ENCODE measurements at regions not wholly inside any gene's neighbourhood (a gene's known extent, or its start where the extent isn't known, plus 50 kb on each side); places are given as distances from the start of the nearest gene placed in this dataset.

DNA sequence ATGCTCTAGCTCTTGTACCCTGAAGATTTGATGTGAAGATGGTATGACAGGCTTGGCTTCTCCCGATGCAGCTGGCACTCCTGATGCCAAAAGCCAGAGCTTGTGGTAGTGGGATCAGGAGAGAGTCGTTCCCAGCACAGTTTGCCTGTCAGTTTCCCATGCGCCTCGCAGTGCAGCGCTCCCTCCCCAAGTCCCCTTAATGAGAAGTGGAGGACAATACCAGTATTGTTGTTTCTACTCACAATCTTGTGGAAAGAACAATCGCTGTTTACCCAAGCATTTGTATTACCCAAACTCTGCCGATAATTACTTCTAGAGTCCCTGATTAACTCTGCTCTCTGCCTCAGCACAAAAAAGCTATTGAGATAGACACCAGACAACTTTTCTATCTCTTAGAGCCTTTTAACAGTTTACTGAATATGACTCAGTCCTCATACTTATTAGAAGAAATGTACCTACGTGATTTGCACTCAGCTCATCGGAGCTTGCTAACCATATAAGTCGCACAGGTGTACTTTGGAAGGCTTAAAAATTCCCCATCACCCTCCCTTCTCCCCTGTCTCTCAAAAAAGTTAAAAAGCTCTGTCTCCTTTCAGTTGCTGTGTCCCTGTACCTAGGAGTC is 283.2 kb upstream of the TMEM161B start:
- DNase-seq (ENCODE audit: extremely low read depth in 1 of 11, low read depth in 9 of 11, low spot score in 4 of 11), result no peak

DNA sequence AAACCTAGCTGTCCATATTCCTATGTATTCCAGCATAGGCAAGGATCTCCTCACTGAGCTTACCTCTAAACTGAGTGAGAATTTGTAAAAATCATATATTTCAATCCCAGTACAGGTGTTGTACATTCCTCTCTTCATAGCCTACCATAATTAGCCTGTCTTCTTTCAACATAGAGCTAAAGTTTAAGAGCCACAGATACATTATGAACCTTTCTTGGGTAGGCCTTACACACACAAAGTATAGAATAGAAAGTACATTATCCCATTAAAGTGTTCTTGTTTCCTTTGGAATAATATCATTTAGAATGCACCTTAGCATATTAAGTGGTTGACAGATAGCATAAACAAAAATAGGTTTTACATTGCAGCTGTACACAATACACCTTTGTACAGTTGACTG is 282.1 kb upstream of the TMEM161B start:
- DNase-seq (ENCODE audit: extremely low read depth in 1 of 11, low read depth in 9 of 11, low spot score in 4 of 11), result no peak

DNA sequence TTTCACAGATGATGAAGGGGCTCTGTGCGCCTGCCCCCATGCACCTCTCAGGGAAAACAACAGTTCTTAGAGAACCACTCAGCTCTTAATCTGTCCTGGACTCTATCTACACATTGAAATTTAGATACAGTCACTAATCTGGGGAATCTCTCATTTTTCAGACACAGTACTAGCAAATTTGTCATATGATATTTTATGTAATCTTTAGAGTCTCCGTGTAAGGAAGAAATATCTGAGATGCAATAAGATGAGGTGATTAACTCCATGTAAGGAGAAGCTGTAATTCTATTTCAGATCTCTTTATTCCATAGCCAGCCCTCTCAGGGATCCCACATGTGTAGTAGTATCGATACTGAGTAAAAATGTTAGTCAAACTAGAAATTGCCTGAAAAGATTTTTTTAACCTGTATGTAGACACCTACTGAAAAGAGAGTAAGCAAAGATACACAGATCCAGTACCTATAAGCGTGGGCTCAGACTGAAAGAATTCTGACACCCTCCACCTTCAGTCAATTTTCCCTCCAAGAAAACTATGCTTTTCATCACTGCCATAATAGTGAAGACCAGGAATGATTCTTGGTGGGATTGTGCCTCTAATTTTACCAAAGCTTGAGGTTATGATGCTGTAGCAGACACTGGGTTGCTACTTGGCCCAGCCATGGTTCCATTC is 279.6 kb upstream of the TMEM161B start:
- no peak for DNase-seq (ENCODE audit: extremely low read depth in 1 of 11, low read depth in 9 of 11, low spot score in 4 of 11)

DNA sequence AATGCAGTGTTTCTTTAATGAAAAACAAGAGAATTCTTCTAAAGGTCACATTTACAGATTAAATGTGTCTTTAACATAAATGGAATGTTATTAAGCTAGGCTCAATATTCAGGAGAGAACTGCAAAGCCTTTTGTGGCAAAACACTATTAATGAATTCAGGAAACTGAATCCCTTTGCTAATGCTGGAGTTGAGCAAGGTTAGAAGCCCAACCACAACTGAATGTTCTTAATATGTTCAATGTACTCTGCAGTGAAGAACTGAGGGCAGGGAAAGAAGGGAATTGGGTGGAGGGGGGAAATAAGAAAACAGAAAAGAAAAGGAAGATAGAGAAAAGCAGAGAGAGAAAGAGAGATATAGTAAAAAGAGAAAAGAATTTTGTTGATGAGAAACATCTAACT is 276.7 kb upstream of the TMEM161B start:
- DNase-seq (ENCODE audit: extremely low read depth in 1 of 11, low read depth in 9 of 11, low spot score in 4 of 11), result no peak

DNA sequence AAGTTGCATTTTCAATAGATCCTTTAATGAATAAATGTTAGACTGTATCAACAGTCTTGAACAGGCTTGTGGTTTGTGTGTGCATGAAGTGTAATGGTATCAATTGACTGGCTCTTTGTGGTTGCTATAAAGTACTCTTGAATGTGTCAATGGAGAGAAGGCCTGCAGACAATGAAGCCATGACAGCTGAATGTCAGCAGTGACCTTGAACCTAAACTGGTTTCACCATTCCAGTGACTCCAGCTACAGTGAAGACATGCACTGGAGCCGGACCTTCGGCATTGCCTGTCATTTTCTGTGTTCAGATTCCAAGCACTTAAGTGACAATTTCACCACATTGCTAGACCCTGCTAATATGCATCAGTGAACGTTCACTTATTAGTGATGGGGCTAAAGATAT is 276.0 kb upstream of the TMEM161B start:
- DNase-seq (ENCODE audit: extremely low read depth in 1 of 11, low read depth in 9 of 11, low spot score in 4 of 11), result no peak

DNA sequence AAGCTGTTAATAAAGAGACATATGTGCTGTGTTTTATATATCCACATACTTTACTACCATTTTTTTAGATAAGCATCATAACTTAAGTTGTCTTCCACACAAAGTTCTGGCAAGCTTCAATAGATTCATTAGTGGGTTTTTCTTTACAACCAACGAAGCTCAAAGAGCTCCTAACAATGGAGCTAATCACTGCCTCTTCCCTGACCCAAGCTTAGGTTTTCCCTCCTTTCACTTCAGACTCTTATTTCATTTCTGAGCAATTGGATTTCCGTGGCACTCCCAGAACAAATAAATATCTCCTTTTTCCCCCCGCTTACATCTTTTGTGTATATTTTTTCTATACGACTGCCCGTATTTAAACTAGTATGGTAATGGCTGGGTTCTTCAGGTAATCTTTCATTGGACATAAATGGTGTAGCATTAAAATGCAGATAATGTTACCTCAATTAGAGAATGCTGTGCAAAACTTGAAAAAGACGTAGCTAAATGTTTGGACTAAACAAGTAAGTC is 275.5 kb upstream of the TMEM161B start:
- DNase-seq (ENCODE audit: extremely low read depth in 1 of 11, low read depth in 9 of 11, low spot score in 4 of 11), result no peak

DNA sequence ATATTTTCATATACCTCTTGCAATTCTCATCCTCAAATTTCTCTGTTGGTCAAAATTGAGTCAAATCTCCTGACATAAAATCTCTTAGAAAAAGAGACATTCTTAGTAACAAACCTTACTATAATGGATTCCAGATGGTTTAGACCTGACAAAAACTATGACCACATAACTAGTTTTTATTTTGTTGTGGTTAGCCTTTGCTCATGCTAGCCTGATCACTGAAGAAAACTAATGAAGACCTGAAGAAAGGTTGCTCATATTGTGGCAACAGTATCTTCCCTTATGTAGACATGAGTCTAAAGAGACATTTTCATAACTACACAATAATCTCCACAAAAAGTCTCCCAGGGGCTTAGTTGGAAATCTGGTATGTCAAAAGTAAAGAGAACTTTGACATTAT is 274.1 kb upstream of the TMEM161B start:
- DNase-seq (ENCODE audit: extremely low read depth in 1 of 11, low read depth in 9 of 11, low spot score in 4 of 11), result no peak

DNA sequence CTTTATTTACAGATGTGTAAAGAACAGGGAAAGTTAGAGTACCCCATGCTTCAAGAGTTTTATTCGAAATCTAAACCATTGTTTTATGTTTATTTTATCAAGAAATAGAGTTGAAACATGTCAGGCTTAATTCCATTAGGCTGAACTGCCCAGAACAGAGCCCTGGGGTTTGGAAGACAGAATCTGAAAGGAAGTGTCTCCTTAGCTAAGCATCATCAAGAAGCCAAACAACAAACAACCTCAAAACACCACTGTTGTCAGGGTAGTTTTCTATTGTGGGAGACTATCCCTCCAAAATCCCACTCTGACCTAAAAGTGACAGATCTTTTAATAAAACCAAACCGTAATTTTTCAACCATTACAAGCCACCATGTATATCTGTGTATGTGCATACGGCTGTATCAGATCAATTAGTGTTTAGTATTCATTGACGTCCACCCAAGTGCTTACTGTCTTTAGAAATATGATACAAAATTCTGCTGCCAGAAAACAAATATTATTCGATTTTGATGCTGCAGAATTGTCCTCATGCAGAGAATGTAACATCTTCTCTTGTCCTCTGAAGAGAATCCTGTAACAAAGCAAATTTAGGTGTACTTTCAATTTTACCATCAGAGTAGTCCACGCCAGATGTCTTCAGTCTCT is 271.9 kb upstream of the TMEM161B start:
- no peak for DNase-seq (ENCODE audit: extremely low read depth in 1 of 11, low read depth in 9 of 11, low spot score in 4 of 11)

DNA sequence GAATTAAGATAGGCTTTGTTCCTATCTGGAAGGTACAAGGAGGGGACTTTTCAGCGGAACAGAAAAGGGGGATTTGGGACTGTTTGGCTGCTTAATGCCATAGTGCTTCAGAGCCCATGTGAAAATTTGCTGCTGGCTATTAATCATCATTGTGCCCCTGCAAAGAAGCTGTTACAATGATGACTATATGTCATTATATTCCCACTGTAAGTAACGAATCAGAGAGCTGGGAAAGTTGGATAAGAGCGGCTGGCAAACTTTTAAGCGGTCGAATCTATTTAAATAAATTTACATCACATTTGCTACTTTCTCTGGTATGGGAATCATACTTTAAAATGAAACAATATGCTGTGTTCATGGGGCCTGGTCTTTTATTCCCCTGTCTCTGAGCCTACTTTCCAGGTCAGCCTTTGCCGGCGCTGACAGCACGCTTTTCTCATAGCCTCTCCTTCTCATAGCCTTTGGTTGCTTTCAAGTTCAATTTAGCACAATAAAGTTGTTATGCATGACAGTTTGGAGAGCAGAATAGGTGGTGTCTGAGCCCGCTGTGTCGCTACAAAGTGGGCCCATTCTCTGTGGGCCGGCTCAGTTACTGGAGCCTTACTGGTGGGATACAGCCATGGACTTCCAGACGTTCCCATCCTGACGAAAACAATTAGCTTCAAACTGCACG is 271.2 kb upstream of the TMEM161B start:
- no peak for DNase-seq (ENCODE audit: extremely low read depth in 1 of 11, low read depth in 9 of 11, low spot score in 4 of 11)

DNA sequence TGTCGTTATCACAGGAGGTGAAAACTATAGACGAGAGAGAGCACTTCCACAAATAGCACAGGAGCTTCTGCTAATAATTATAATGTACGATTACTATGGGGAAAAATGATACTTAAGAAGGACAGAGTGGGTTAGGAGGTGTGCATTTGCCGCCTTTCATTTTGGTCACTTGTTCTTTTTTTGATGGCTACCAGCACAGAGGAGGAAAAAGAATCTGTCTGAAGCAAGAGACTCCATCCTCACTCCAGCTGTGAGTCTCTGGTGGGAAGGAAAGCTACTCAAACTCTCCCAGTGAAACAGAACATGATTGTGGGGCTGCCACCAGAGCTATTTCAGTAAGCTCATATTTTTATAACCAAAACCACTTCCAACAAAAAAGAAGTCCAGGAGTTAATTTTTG is 270.4 kb upstream of the TMEM161B start:
- DNase-seq (ENCODE audit: extremely low read depth in 1 of 11, low read depth in 9 of 11, low spot score in 4 of 11), result no peak

DNA sequence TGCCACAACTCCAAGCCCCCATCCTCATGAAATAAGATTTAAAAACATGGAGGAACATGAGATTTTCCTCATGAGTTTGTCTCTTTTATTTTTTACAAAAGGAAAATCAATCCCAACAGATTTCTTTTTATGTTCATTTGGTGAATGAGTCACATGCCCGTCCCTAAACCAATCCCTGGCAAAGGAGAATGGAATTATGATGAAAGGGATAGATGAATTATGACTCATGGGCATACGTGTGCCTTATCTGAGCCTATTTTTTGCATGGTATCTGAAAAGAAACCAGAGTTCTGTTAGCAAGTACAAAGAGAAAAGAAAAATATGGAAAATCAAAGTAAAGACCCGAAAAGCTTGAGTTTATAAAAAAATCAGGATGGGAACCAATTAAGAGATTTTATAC is 267.5 kb upstream of the TMEM161B start:
- no peak for DNase-seq (ENCODE audit: extremely low read depth in 1 of 11, low read depth in 9 of 11, low spot score in 4 of 11)

DNA sequence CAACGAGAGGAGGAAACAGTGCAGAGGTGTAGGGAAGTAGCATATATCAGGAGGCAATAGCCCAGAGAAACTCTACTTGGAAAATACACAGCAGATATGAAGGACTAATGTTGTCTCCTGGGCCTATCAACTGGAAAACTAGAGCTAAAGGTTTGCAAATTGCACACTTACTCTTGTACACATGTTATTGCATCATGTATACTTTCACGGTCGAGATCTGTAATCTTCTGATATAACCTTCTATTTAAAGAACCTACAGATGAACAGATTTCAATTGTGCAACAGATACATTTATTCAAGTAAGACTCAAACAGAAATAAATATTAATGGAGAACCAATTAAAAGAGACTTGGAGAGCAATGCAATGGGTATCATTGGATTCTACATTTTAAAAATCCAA is 256.3 kb upstream of the TMEM161B start:
- no peak for DNase-seq (ENCODE audit: extremely low read depth in 1 of 11, low read depth in 9 of 11, low spot score in 4 of 11)

DNA sequence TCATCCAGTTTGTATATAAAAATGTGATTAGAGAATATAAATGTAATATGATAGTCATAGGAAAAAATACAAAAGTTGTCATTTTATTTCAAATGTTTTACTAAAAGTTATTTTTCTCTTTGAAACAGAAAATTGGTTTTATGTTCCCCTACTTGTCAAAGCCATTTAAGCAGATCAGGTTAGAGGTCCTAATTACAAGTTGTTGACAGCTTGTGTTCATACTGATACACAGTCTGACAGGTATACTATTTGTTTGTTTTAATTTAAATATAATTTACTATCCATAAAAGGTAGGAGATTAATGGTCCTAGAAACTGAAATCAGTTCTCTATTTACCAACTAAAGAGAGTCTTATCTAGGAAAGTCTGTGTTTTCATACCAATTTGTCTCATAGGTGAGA is 250.4 kb upstream of the TMEM161B start:
- DNase-seq (ENCODE audit: extremely low read depth in 1 of 11, low read depth in 9 of 11, low spot score in 4 of 11), result no peak

DNA sequence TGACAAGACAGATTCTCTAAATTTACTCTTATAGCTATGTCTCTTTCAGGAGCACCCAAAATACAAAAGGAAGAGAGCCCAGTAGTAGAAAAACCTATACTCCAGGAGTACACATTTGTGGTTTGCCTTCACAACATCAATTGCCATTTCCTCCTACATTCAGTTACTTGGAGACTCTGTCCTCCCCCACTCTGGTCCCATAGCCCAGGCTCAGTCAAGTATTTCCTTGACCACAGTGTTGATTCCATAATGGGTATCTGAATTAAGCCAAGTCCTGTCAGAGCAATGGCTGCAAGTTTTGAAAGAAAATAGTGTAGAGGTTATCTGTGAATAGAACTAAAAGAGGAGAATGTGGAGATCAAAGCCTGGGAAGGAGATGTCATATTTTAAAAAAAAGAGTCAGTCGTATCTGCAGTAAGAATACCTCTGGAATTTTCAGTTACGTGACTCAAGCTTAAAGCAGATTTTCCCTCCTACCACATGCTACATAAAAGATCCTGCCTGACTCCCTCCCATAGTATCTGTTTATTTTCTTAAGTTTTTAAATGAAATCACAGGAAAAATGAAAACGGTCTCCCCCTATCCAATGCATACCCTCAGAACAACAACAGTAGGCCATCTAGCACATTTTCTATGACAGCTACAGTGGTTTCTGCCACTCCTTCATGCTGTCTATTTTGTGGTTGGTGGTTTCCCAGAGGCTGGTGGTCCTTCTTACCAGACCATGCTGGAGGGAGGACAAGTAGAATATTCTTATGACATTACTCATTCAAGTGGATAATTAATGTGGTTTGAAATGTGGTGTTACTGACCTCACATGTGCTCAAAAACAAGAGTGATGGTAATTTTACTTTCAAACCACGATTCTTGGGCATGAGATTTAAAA is 249.7 kb upstream of the TMEM161B start:
- DNase-seq (ENCODE audit: extremely low read depth in 1 of 11, low read depth in 9 of 11, low spot score in 4 of 11), result no peak

DNA sequence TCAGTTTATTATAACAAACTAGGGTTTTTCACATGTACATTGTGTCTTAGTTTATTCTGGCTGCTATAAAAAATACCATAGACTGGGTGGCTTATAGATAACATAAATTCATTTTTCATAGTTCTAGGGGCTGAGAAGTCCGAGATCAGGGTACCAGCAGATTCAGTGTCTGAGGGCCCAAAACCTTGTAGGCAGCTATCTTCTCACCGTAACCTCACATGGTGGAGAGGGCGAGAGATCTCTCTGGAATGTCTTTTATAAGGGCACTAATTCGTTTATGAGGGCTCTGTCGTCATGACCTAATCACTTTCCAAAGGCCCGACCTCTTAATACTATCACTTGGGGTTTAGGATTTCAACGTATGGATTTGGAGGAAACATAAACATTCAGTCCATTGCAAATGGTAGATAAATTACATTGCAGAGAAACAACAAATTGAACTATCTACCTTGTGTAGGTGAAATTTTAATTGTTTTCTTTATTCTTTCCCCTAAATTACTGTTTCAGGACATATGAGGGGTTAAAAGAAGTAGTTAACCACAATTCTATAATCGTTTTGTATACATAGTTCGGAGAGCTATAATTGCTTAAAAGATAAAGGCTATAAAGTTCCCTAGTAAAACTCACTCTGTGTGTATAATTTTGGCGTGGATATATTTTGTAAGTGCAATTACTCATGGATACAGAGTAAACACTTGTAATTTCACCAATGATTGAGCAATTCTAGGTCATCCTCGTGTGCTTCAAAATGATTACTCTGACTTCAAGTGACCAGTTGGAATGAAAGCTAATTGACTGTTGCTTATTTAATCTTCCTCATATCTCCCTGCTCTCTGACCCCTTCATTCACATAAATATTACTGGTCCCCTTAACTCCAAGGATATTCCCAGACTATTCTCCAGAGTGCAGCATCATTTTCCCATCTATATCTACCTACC is 247.5 kb upstream of the TMEM161B start:
- DNase-seq (ENCODE audit: extremely low read depth in 1 of 11, low read depth in 9 of 11, low spot score in 4 of 11), result no peak

DNA sequence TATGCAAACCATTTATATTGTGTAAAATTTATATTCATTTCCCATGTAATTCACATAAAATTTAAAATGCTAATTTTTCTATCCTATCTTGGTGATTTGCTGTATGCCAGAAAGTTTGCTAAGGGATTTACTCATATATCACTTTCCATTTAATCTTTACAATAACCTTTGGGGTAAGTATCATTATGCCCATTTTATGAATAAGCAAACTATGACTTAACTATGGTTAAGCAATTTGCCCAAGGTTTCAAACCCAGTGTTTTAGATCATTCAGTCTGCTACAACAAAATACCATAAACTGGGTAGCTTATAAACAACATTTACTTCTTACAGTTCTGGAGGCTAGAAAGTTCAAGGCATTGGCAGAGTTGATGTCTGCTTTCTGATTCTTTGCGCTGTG is 246.4 kb upstream of the TMEM161B start:
- no peak for DNase-seq (ENCODE audit: extremely low read depth in 1 of 11, low read depth in 9 of 11, low spot score in 4 of 11)

DNA sequence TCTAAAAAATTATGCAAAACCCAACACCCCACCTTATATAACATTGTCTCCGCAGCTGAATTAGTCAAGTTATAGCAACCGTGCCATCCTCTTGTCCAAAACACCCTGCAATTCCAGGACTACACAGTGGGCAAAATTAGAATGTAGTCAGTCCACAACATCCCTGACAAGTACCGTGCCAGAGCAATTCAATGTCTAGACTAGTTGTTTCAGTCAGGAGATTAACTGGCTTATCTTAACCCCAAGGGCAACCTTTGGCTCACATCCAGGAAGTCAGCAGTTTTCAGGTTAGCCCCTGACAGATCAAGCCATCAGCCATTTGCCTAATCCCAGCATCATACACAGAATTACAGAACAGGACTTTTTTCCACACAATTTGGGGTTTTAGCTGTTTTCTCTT is 240.8 kb upstream of the TMEM161B start:
- no peak for DNase-seq (ENCODE audit: extremely low read depth in 1 of 11, low read depth in 9 of 11, low spot score in 4 of 11)

DNA sequence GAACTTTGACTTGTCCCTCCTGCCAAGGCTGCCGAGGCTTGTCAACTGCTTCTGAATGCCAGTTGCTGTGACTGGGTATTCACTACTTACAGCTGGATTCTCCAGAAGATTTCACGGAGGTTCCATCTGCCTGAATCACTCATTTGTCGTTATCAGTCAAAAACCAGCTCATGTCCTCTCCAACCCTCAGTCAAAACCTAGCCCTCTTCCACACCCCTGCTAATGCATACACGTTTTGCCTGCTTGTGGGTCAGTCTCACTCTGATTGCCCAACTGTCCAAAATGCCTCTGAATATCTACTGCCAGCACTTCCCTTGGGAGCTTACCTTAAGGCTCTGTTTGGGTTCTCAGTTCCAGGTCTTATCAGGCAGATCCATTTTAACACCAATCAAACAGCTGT is 238.6 kb upstream of the TMEM161B start:
- DNase-seq (ENCODE audit: extremely low read depth in 1 of 11, low read depth in 9 of 11, low spot score in 4 of 11), result no peak

Data from renal cortex interstitium (tissue), 11 donors.